HG02938 (cell line): ENCODE measurements at regions not wholly inside any gene's neighbourhood (a gene's known extent, or its start where the extent isn't known, plus 50 kb on each side); places are given as distances from the start of the nearest gene placed in this dataset.

Experiments
- ATAC-seq: cut with Tn5 transposase; IDR thresholded peaks from one replicate; pipeline ENCODE4 v1.9.1; 2021; ENCODE audit warnings: mild to moderate bottlenecking, moderate library complexity; ENCODE audit not compliant: unreplicated experiment

GRCh38 chr20:22470620-22471026 is 113.7 kb downstream of the FOXA2 start:
- no peak for ATAC-seq

GRCh38 chr20:22466447-22467171 is 117.8 kb downstream of the FOXA2 start:
- ATAC-seq = no peak

GRCh38 chr20:22465622-22466446 is 118.5 kb downstream of the FOXA2 start:
- no peak for ATAC-seq

GRCh38 chr20:22464312-22465003 is 119.9 kb downstream of the FOXA2 start:
- ATAC-seq = no peak

GRCh38 chr20:22462975-22463914 is 121.1 kb downstream of the FOXA2 start:
- ATAC-seq = no peak

GRCh38 chr20:22460803-22461202 is 123.6 kb downstream of the FOXA2 start:
- ATAC-seq = no peak

GRCh38 chr20:22460231-22460630 is 124.1 kb downstream of the FOXA2 start:
- no peak for ATAC-seq

- ATAC-seq = no peak
Measured at GRCh38 chr20:22459754-22460153, 124.6 kb downstream of the FOXA2 start.

GRCh38 chr20:22456109-22456508 is 128.3 kb downstream of the FOXA2 start:
- no peak for ATAC-seq

GRCh38 chr20:22455259-22455658 is 129.1 kb downstream of the FOXA2 start:
- ATAC-seq = no peak

- ATAC-seq = no peak
Measured at GRCh38 chr20:22453244-22454080, 130.9 kb downstream of the FOXA2 start.

GRCh38 chr20:22452442-22453011 is 131.8 kb downstream of the FOXA2 start:
- ATAC-seq = no peak

GRCh38 chr20:22450537-22450936 is 133.8 kb downstream of the FOXA2 start:
- ATAC-seq = no peak

GRCh38 chr20:22449188-22449973 is 135.0 kb downstream of the FOXA2 start:
- no peak for ATAC-seq

GRCh38 chr20:22447447-22447778 is 137.0 kb downstream of the FOXA2 start:
- ATAC-seq = no peak

GRCh38 chr20:22446613-22447446 is 137.5 kb downstream of the FOXA2 start:
- ATAC-seq = no peak

- no peak for ATAC-seq
Measured at GRCh38 chr20:22442318-22442717, 142.1 kb downstream of the FOXA2 start.

- no peak for ATAC-seq
Measured at GRCh38 chr20:22438926-22439325, 145.4 kb downstream of the FOXA2 start.
